Choroid plexus epithelial cell (primary cell): ENCODE measurements at regions not wholly inside any gene's neighbourhood (a gene's known extent, or its start where the extent isn't known, plus 50 kb on each side); places are given as distances from the start of the nearest gene placed in this dataset.

Experiments used
- DNase-seq: peaks from one replicate; pipeline ENCODE4 v3.0.0-alpha.2; 2010; ENCODE audit warnings: low read depth
- H3K4me3 ChIP-seq: 2 replicates; pipeline ENCODE4 v1.5.1; 2011; ENCODE audit warnings: low read depth, mild to moderate bottlenecking, control low read depth, low read length, moderate library complexity
- TF ChIP-seq, protein P1 (sequence below): conservative IDR thresholded peaks from 2 replicates; pipeline ENCODE4 v1.5.1; 2011; ENCODE audit warnings: low read depth, mild to moderate bottlenecking, control low read depth, inconsistent platforms, low read length, moderate library complexity

DNA sequence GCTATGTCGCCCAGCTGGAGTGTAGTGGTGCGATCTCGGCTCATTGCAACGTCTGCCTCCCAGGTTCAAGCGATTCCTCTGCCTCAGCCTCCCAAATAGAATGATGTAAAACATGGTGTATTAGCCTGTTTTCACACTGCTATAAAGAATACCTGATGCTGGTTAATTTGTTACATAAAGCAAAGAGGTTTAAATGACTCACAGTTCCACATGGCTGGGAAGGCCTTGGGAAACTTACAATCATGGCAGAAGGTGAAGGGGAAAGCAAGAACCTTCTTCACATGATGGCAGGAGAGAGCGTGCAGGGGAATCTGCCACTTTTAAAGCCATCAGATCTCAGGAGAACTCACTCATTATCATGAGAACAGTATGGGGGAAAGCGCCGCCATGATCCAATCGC, 1191.8 kb downstream of the ARAP2 start:
- TF ChIP-seq, protein P1, sequence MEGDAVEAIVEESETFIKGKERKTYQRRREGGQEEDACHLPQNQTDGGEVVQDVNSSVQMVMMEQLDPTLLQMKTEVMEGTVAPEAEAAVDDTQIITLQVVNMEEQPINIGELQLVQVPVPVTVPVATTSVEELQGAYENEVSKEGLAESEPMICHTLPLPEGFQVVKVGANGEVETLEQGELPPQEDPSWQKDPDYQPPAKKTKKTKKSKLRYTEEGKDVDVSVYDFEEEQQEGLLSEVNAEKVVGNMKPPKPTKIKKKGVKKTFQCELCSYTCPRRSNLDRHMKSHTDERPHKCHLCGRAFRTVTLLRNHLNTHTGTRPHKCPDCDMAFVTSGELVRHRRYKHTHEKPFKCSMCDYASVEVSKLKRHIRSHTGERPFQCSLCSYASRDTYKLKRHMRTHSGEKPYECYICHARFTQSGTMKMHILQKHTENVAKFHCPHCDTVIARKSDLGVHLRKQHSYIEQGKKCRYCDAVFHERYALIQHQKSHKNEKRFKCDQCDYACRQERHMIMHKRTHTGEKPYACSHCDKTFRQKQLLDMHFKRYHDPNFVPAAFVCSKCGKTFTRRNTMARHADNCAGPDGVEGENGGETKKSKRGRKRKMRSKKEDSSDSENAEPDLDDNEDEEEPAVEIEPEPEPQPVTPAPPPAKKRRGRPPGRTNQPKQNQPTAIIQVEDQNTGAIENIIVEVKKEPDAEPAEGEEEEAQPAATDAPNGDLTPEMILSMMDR, result no peak
- DNase-seq, result no peak
- no peak overlapping the region for H3K4me3 ChIP-seq

DNA sequence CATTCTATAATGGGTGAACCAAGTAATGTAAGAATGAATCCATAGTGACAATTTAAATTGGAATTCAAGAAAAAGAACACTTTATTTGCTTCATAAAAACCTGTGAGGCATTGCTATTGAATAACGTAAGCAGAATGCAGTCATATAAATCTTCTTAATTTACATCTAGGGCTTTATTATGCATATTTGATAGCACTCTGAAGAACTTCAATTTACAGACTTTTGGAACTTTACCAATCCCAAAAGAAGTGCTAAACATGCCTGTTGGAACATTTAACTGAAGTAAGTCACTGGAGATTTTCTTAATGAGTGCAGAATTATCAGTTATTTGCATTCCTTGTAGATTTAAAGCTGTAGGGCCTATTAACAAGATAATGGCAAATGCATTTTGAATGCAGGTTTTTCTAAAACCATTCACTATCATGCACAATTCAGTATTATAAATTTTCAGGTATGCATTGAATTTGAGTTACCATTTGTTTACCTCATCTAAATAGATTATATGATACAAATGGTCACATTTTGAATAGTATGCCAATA, 1181.2 kb downstream of the ARAP2 start:
- no peak overlapping the region for H3K4me3 ChIP-seq
- TF ChIP-seq, protein P1, result no peak
- no peak for DNase-seq

DNA sequence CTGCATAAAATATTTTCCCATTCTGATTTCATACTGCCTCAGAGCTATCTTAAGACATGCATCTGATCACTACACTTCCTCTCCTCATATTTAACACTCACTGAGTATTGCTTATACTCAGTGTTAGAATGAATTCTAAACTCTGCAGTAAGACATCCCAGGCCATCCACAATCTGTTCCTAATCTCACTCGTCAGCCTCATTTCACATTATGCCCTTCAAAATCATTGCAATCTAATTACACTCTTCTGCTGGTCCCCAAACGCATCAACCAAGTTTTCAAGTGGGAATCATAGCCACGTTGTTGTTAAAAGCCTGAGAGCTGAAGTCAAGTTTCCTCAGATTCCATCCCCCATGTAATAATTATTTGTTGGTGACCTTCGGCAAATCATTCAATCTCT, 1177.9 kb downstream of the ARAP2 start:
- no peak overlapping the region for H3K4me3 ChIP-seq
- TF ChIP-seq, protein P1, result no peak
- no peak for DNase-seq

DNA sequence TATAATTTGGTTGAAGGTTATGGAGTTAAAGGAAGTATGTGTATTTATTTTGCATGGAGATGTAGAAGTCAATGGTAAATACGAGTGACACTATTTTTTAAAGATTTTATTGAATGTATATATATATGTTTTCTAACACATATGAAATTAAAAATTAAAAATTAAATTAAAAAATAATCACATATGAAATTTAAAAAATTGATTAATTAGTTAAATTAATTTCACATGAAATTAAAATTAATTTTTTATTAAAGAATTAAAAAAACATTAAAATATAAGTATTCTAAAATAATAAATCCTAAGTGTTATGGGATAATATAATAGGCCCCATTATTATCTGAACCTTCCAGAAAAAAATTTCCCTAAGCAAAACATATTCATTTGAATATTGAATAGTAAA, 1163.5 kb downstream of the ARAP2 start:
- TF ChIP-seq, protein P1, result no peak
- no peak for DNase-seq
- no peak overlapping the region for H3K4me3 ChIP-seq

DNA sequence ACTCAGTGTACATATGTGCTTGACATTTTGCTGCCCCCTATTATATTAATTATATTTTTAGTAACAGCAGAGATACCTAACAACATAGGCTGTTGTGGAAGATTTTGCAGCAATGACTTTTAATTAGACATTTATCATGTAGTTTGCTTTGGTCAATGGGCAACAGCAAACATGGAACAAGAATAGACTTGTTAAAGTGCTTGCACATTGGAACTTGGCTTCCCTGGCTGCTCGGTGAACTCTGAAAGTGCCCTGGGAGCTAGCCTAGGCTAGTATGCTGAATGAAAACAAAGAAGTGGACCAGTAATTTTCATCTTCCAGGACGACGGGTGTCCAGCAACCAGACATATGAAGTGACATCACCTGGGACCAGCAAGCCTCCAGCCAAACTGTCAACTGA, 1157.1 kb downstream of the ARAP2 start:
- DNase-seq, result no peak
- TF ChIP-seq, protein P1, result no peak
- H3K4me3 ChIP-seq, result no peak overlapping the region

DNA sequence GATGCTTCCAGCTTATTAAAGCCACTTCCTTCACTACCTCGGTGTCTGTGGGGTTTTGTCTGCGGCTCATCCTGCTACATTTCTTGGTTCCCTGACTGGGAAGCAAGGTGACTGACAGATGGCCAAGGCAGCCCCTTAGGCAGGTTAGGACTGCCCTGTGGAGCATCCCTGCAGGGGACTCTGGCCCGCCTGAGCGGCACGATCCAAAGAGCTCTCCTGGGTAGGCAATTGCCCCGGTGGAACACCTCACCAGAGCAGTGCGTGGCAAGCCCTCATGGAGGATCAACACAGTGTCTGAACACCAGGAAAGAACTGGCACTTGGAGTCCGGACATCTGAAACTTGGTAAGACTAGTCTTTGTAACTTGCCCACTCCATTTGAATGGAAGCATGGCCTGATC, 1143.4 kb downstream of the ARAP2 start:
- no peak overlapping the region for H3K4me3 ChIP-seq
- no peak for DNase-seq
- TF ChIP-seq, protein P1, result no peak

DNA sequence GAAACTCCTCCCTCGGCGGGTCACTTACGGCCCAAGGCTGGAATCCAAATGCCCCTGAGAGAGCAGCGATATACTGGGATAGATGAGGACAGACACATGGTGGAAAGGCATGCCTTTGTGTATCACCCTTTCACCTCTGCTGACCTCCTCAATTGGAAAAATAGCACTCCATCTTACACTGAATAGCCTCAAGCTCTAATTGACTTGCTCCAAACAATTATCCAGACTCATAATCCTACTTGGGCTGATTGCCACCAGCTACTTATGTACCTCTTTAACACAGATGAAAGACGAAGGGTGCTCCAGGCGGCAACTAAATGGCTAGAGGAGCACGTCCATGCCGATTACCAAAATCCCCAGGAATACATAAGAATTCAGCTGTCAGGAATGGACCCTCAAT, 1142.2 kb downstream of the ARAP2 start:
- TF ChIP-seq, protein P1, result no peak

More for the DNA sequence above, 1142.2 kb downstream of the ARAP2 start:
- H3K4me3 ChIP-seq, result no peak overlapping the region
- DNase-seq, result no peak
